ENCODE measurements at regions not wholly inside any gene's neighbourhood (a gene's known extent, or its start where the extent isn't known, plus 50 kb on each side); places are given as distances from the start of the nearest gene placed in this dataset.
"Not testable (repeated sequence)": the region's sequence is repeated elsewhere in the genome, so short reads cannot be mapped to it uniquely, and the experiment has no call there.

GRCh38 chr6:81002126-81002525 is 750.4 kb downstream of the TENT5A start:
- Histone ChIP-seq H3K4me3 (replicated peaks; ENCODE audit: low read depth, low read length) (no peak overlapping the region), H3K36me3 (ENCODE audit: control insufficient read depth, insufficient read depth, low read length) (no peaks in the 10 kb centered on the region), H3K27me3 (replicated peaks; ENCODE audit: control insufficient read depth, insufficient read depth, low read length) (no peaks in the 10 kb centered on the region)
- DNase-seq (ENCODE audit: extremely low read depth, insufficient read length): no peak
- TF ChIP-seq, protein P1, sequence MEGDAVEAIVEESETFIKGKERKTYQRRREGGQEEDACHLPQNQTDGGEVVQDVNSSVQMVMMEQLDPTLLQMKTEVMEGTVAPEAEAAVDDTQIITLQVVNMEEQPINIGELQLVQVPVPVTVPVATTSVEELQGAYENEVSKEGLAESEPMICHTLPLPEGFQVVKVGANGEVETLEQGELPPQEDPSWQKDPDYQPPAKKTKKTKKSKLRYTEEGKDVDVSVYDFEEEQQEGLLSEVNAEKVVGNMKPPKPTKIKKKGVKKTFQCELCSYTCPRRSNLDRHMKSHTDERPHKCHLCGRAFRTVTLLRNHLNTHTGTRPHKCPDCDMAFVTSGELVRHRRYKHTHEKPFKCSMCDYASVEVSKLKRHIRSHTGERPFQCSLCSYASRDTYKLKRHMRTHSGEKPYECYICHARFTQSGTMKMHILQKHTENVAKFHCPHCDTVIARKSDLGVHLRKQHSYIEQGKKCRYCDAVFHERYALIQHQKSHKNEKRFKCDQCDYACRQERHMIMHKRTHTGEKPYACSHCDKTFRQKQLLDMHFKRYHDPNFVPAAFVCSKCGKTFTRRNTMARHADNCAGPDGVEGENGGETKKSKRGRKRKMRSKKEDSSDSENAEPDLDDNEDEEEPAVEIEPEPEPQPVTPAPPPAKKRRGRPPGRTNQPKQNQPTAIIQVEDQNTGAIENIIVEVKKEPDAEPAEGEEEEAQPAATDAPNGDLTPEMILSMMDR (IDR thresholded peaks at IDR 0.05; ENCODE audit: insufficient read depth, low read length, poor library complexity, severe bottlenecking): no peak

DNA sequence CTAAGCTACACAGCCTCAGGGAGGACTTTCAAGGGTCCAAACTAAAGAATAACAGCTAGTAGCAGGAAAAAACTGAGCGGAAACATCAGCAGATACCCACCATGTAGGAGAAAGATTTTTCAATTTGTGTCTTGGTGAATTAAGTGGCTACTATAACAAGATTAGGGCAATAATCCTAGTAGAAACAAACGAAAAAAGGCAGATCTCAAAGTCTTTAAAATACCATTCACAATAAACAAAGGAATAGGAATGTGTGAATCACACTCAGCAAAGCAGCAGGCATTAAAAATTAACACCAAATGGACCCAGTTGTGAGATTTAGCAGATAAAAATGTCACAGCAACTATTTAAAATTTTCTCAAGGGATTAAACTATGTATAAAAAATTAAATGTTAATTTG is 761.2 kb downstream of the TENT5A start:
- TF ChIP-seq, protein P1 (IDR thresholded peaks at IDR 0.05; ENCODE audit: insufficient read depth, low read length, poor library complexity, severe bottlenecking): no peak
- H3K36me3 ChIP-seq (ENCODE audit: control insufficient read depth, insufficient read depth, low read length): no peaks in the 10 kb centered on the region
- DNase-seq (ENCODE audit: extremely low read depth, insufficient read length): no peak

GRCh38 chr6:80988892-80989291 is 763.6 kb downstream of the TENT5A start:
- Histone ChIP-seq H3K27me3 (replicated peaks; ENCODE audit: control insufficient read depth, insufficient read depth, low read length) (no peaks in the 10 kb centered on the region), H3K4me3 (replicated peaks; ENCODE audit: low read depth, low read length) (no peak overlapping the region), H3K36me3 (ENCODE audit: control insufficient read depth, insufficient read depth, low read length) (no peaks in the 10 kb centered on the region)
- TF ChIP-seq, protein P1 (IDR thresholded peaks at IDR 0.05; ENCODE audit: insufficient read depth, low read length, poor library complexity, severe bottlenecking): no peak
- DNase-seq (ENCODE audit: extremely low read depth, insufficient read length): no peak

More for the DNA sequence above, 761.2 kb downstream of the TENT5A start:
- H3K4me3 ChIP-seq (replicated peaks; ENCODE audit: low read depth, low read length): no peak overlapping the region
- no peaks in the 10 kb centered on the region for H3K27me3 ChIP-seq (replicated peaks; ENCODE audit: control insufficient read depth, insufficient read depth, low read length)

GRCh38 chr6:80988286-80988685 is 764.2 kb downstream of the TENT5A start:
- TF ChIP-seq, protein P1 (IDR thresholded peaks at IDR 0.05; ENCODE audit: insufficient read depth, low read length, poor library complexity, severe bottlenecking): no peak

DNA sequence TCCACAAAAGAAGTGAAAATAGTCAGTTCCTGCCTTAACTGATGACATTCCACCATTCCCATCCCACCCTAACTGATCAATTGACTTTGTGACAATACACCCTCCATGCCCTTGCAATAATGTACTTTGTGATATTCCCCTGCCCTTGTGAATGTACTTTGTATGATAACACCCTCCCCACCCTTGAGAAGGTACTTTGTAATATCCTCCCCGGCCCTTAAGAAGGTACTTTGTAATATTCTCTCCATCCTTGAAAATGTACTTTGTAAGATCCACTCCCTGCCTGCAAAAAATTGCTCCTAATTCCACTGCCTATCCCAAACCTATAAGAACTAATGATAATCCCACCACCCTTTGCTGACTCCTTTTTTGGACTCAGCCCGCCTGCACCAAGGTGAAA is 771.3 kb downstream of the TENT5A start:
- H3K4me3 ChIP-seq (replicated peaks; ENCODE audit: low read depth, low read length); H3K36me3 ChIP-seq (ENCODE audit: control insufficient read depth, insufficient read depth, low read length); H3K27me3 ChIP-seq (replicated peaks; ENCODE audit: control insufficient read depth, insufficient read depth, low read length); DNase-seq (ENCODE audit: extremely low read depth, insufficient read length): not testable (repeated sequence)

More at GRCh38 chr6:80988286-80988685, 764.2 kb downstream of the TENT5A start:
- Histone ChIP-seq H3K4me3 (replicated peaks; ENCODE audit: low read depth, low read length) (no peak overlapping the region), H3K27me3 (replicated peaks; ENCODE audit: control insufficient read depth, insufficient read depth, low read length) (no peaks in the 10 kb centered on the region), H3K36me3 (ENCODE audit: control insufficient read depth, insufficient read depth, low read length) (no peaks in the 10 kb centered on the region)
- no peak for DNase-seq (ENCODE audit: extremely low read depth, insufficient read length)

GRCh38 chr6:80976336-80976735 is 776.1 kb downstream of the TENT5A start:
- Histone ChIP-seq H3K36me3 (ENCODE audit: control insufficient read depth, insufficient read depth, low read length) (no peaks in the 10 kb centered on the region), H3K27me3 (replicated peaks; ENCODE audit: control insufficient read depth, insufficient read depth, low read length) (no peaks in the 10 kb centered on the region), H3K4me3 (replicated peaks; ENCODE audit: low read depth, low read length) (no peak overlapping the region)
- TF ChIP-seq, protein P1 (IDR thresholded peaks at IDR 0.05; ENCODE audit: insufficient read depth, low read length, poor library complexity, severe bottlenecking): no peak
- no peak for DNase-seq (ENCODE audit: extremely low read depth, insufficient read length)
